Glomerular visceral epithelial cell (primary cell): ENCODE measurements at regions not wholly inside any gene's neighbourhood (a gene's known extent, or its start where the extent isn't known, plus 50 kb on each side); places are given as distances from the start of the nearest gene placed in this dataset.
"Not testable (repeated sequence)": the region's sequence is repeated elsewhere in the genome, so short reads cannot be mapped to it uniquely, and the experiment has no call there.

Experiments
- DNase-seq: peaks from one replicate; pipeline ENCODE4 v3.0.0-alpha.2; 2016; ENCODE audit errors: extremely low spot score

DNA sequence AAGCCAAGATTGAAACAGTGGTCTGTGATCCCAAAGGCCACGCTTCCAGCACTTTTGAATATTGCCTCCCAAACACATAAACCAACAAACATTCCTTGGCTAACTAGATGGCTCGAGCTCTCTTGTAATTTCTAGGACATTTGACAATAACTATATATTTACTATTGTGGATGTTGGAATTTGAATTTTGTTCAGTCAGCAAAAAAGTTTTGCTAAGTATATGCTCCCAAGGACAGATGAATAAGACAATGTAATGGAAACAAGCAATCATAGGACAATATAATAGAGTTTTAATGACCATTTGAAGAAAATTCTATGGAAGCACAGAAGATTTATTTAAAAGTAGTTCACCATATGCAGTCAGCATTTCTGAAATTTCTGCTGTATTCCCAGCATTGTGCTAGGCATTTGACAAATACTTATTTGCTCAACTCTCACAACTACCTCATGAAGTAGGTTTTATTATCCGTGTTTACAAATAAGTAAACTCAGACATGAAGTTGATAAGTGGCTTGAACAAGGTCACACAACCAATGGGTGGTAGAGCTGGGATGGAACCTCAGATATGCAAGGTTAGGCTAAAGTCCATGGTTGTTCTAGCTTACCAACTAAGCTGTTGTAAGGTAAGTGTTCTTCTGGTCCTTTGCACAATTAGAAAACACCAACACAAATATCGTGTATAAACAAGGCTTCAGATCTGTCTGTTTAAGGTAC is 205.1 kb downstream of the NUFIP1 start:
- no peak for DNase-seq

- no peak for DNase-seq
Measured at GRCh38 chr13:44780591-44781280, 204.6 kb upstream of the TSC22D1 start.

DNA sequence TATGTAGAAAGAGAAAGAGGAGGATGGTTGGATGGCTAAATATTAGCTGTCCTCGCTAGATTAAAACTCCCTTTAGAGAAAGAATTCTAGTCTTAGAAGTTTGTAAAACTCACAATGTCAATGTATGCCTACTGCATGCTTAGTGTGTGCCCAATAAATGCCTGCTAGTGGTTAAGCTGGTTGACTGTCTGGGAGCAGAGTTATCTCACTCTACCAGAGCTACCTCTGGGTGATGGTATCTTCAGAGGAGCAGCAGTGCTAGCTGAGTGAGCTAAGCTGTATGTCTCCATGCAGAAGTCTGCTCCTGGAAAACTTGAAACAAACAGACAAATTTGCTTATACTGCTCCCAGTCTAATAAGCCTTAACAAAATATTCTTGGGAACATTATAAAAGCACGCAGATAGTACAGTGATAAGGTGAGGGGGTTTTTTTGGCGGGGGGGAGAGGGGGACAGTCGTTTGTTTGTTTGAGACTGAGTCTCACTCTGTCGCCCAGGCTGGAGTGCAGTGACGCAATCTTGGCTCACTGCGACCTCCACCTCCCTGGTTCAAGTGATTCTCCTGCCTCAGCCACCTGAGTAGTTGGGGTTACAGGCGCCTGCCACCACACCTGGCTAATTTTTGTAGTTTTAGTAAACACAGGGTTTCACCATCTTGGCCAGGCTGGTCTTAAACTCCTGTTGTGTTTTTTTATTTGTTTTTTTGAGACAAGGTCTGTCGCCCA is 202.8 kb upstream of the TSC22D1 start:
- no peak for DNase-seq

- DNase-seq: not testable (repeated sequence)
Measured at GRCh38 chr13:44775290-44775689, 199.2 kb upstream of the TSC22D1 start.

- DNase-seq: no peak
Measured at GRCh38 chr13:44770951-44771350, 194.8 kb upstream of the TSC22D1 start.

DNA sequence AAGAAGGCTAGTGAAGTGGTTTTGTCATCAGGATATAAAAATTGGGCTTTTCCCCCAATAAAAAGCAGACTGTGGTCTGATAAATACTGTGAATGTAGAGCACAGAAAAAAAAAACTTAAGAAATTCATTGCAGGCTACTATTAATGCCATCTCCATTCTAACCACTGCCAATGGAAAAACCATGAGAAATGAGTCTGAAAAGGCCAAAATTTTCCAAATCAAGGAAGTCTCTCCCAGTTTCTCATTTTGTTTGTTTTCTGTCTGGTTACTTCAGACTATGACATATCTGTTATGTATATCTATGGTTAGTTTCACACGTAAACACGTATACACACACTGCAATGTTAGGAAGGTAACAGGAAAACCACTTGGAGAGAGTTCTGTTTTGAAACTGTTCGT is 193.6 kb upstream of the TSC22D1 start:
- DNase-seq: no peak

DNA sequence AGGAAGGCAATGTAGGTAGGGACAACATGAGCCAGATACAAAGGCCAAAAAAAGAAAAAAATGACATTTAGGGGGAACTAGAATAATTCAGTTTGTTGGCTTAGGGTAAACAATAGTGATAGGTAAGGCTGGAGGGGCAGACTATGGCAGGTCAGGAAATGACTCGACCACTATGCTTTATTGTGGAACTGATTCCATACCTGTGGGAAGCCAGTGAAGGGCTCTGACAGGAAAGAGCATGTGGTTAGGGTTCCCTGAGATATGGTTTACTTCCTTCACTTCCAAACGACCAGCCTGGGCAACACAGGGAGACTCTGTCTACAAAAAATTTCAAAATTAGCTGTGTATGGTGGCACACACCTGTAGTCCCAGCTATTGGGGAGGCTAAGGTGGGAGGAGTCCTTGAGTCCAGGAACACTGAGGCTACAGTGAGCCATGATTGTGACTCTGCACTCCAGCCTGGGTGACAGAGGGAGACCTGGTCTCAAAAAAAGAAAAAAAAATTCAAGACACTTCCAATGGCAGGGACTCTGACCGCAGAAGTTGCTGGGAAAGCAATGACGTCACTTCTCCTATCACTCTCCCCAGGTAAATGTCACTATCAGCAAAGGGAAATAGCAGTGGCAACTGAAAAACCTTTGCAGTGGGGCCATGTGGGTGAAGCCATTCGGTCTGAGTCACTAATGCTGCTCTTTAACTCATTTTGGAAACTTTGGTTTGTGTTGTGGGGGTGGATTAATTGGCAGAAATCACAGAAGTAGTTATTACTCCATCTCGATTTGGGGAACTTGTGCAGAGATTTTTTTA is 192.8 kb upstream of the TSC22D1 start:
- no peak for DNase-seq

- no peak for DNase-seq
Measured at GRCh38 chr13:44768239-44768638, 192.1 kb upstream of the TSC22D1 start.

GRCh38 chr13:44765001-44765471 is 188.9 kb upstream of the TSC22D1 start:
- no peak for DNase-seq

GRCh38 chr13:44764302-44764692 is 188.2 kb upstream of the TSC22D1 start:
- no peak for DNase-seq

GRCh38 chr13:44763615-44764301 is 187.6 kb upstream of the TSC22D1 start:
- DNase-seq: no peak

DNA sequence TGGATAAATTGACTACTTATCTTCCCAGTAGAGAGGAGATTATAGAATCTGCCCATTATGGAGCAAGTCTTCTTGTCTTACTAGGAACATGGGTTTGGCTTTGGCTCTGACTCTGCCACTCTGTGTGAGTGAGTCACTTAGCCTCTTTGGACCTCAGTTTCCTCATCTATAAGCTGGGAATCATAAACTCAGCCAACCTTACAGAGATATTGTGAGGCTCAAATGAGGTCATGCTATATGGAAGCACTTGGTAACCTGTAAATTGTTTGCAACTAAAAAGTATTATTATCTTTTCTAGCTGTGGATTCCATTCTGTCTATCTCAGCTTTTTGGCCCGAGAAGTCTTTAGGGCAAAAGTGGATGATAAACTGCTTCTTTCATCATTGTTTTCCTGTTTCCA is 186.8 kb upstream of the TSC22D1 start:
- DNase-seq: no peak

GRCh38 chr13:44760434-44760833 is 184.3 kb upstream of the TSC22D1 start:
- DNase-seq: no peak

GRCh38 chr13:44759384-44760360 is 183.5 kb upstream of the TSC22D1 start:
- no peak for DNase-seq

DNA sequence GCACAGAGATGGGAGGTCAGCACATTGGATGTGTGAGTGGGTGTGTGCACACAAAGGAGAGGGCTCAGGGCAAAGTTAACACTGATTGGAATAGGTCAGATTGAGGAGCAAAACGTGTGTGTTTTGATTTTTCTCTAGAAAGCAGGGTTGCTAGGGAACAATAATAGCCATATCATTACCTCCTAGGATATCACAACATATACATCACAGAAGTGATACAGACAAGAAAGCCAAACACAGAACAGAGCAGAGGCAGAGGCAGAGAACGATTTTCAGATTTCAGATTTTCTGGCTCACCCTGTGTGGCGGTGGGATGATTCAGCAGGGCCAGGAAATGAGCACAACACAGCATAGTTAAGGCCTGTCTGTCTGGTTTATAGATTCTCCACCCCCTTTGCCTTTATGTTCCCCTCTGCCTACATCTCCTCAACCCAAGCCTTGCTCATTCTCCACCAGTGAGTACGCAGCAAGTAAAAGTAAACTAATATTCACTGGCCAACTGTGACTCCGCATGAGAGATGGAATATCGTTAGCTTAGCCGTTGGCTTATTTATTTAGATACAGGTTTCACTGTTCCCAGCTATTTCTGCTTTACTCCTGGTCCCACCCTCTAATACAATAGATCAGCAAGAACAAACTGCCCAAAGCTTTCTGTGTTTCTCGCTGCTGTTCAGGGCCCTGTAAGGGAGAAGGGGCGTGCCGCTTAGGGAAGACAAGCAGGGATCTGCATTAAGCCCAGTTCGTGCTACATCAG is 182.7 kb upstream of the TSC22D1 start:
- peak; percentile 71 for DNase-seq

DNA sequence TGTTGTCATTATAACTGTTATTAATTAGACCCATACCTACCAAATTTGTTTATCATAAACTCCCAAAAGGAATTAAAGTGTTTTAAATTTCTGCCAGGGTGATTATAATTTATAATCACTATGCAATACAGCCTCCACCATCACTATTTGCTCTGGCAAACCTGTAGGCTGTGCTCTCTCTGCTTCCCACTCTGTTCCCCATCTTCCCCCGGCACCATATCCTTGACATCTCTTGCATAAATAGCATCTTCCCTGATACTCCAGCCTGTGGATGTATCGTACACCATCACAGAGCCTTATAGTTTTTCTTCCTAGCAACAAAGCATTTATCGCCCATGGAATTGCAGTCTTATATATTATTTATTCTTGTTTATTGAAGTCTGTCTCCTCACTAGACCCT is 181.5 kb upstream of the TSC22D1 start:
- DNase-seq: no peak

GRCh38 chr13:44756276-44756810 is 180.2 kb upstream of the TSC22D1 start:
- DNase-seq: no peak

DNA sequence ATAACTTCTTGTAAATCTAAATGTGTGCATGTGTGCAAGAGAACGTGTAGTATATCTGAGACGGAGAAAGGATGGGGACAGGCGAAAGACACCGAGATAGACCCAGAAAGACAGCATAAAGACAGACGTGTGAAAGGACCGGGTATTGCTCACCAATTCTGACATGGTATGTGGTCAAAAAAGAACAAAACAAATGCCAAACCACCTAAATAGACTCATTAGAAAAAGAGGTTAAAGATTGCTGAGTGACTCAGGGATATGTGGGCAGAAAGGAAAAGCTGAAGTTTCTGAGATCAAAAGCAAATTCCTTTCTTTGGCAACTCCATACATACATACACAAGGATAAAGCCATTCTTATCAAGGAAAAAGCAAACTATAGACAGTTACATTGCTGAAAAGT is 179.7 kb upstream of the TSC22D1 start:
- peak; percentile 76 for DNase-seq

DNA sequence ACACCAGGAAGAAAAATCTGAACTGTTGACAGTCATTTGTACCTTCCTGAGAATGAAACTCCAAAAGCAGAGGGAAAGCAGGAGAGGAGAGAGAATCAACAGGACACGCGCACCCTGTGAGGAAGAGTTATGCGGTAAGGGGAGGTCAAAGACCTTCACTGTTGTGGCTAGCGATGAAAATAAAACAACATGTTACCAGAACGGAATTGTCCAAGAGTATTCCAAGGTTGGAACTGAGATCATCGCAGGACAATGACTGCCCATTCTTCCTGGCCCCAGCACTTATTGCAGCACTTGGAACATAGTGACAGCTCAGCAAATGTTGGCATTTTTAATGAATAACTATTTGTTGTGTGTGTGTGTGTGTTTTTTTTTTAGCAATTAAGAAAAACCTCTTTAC is 176.0 kb upstream of the TSC22D1 start:
- no peak for DNase-seq
